HCT116 (cell line): ENCODE measurements at regions not wholly inside any gene's neighbourhood (a gene's known extent, or its start where the extent isn't known, plus 50 kb on each side); places are given as distances from the start of the nearest gene placed in this dataset.

Source experiments
- CTCF ChIP-seq, 3 experiments: fragments of 200-600 bp in 1 of 3; sonication (generic) in 1 of 3; IDR thresholded peaks in 2 of 3; conservative IDR thresholded peaks in 1 of 3; 2 replicates each; pipeline ENCODE4 v1.5.1; 2012 to 2017; ENCODE audit warnings: low read depth in 2 of 3, low read length in 2 of 3, antibody characterized with exemption in 1 of 3, borderline replicate concordance in 1 of 3, control low read depth in 1 of 3, mild to moderate bottlenecking in 1 of 3, mixed read lengths in 1 of 3, mixed run types in 1 of 3, moderate library complexity in 1 of 3; ENCODE audit not compliant: insufficient read depth in 1 of 3
- MAX ChIP-seq: IDR thresholded peaks from 2 replicates; pipeline ENCODE4 v1.6.1; 2012
- ZFX ChIP-seq: fragments of 450-650 bp; IDR thresholded peaks from 2 replicates; pipeline ENCODE4 v1.6.1; 2017

- TF ChIP-seq MAX (no peak), CTCF (IDR thresholded peaks at IDR 0.05 in 2 of 3, conservative IDR thresholded peaks at IDR 0.05 in 1 of 3; ENCODE audit: borderline replicate concordance in 1 of 3, insufficient read depth in 1 of 3, low read depth in 2 of 3, low read length in 2 of 3) (no peak), ZFX (no peak)
These were observed 1531.2 kb downstream of the STIM2 start for GRCh38 chr4:28391877-28392276.
